Lower lobe of right lung (tissue), 2 donors: ENCODE measurements at regions not wholly inside any gene's neighbourhood (a gene's known extent, or its start where the extent isn't known, plus 50 kb on each side); places are given as distances from the start of the nearest gene placed in this dataset.

Experiments used
- ATAC-seq, 2 donors: fragments of 200-7000 bp; cut with Tn5 transposase; one replicate each; pipeline ENCODE4 v1.9.1; 2020 to 2022; ENCODE audit warnings: mild to moderate bottlenecking in 2 of 2, moderate library complexity in 2 of 2
- DNase-seq: peaks from one replicate; pipeline ENCODE4 v3.0.0-alpha.2; 2020
- H3K27ac ChIP-seq: fragments of 200-600 bp; one replicate; pipeline ENCODE4 v1.8.0; 2022
- H3K27me3 ChIP-seq: fragments of 200-600 bp; one replicate; pipeline ENCODE4 v1.8.0; 2022; ENCODE audit warnings: low read depth
- H3K36me3 ChIP-seq: fragments of 200-600 bp; one replicate; pipeline ENCODE4 v1.8.0; 2022; ENCODE audit warnings: mild to moderate bottlenecking
- H3K4me1 ChIP-seq: fragments of 200-600 bp; one replicate; pipeline ENCODE4 v1.8.0; 2022
- H3K4me3 ChIP-seq: fragments of 200-600 bp; one replicate; pipeline ENCODE4 v1.8.0; 2022; ENCODE audit warnings: mild to moderate bottlenecking
- H3K9me3 ChIP-seq: fragments of 200-600 bp; one replicate; pipeline ENCODE4 v1.8.0; 2022
- intact Hi-C: fragments of 100-400 bp; cut with DNase I; formaldehyde crosslinking; loops from one replicate; pipeline ENCODE4 v1.11.0; 2022
- TF ChIP-seq, protein P1 (sequence below): fragments of 200-600 bp; IDR thresholded peaks from one replicate; pipeline ENCODE4 v1.8.0; 2022; ENCODE audit warnings: antibody characterized with exemption, mild to moderate bottlenecking
- donor health status: DM: no; HTN: yes; CAD: no; lungs with severe emphysema.

DNA sequence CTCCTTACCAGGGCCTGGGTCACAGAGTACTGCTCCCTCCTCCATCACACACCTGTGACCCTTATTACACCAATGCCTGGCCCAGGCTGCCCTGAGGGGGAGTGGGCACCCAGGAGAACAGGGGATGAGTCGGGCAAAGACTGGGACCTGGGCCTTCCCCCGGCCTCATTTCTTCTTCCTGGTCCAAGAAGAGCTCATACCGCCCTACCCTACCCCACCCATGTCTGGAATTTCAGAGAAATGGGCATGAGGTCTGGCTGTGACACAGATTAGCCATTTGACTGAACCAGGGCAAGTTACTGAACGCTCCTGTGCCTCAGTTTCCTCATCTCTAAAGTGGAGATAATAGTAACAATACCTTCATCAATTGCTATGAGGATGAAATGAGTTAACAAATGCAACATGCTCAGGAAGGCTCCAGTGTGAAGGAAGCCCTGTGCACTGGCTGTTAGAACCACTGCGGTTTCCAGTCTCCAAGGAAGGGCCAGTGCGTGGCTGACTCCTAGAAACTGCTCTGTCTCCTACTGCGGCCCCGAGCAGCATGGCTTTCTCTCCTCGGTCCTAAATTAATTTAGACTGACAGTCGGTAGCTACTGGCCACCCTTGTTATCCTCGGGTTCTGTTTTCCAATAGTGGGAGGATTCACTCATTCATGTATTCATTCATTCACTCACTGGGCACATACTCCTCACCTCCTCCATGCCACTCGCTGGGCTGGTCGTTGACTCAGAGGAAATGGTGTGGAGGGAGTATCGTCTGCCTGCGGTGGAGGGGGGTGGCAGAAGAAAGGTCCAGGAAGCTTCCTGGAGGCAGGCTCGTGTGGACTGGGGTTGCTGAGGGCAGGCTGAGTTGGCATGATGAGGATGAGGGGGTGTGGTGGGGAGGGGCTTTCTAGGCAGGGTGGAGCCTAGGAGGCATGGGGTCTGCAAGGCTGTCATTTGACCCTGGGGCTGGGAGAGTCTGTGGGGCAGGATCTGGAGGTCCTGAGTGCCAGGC lies 175.6 kb downstream of the GLI2 start:
- Histone ChIP-seq H3K27ac (no peak overlapping the region), H3K9me3 (no peaks in the 10 kb centered on the region), H3K4me3 (no peak overlapping the region), H3K27me3 (no peaks in the 10 kb centered on the region), H3K36me3 (no peaks in the 10 kb centered on the region), H3K4me1 (peaks cover 38% of the 10 kb centered on the region)
- DNase-seq (peak; percentile 34), ATAC-seq (no peak)
- intact Hi-C loops: no loop called here
- TF ChIP-seq, protein P1, sequence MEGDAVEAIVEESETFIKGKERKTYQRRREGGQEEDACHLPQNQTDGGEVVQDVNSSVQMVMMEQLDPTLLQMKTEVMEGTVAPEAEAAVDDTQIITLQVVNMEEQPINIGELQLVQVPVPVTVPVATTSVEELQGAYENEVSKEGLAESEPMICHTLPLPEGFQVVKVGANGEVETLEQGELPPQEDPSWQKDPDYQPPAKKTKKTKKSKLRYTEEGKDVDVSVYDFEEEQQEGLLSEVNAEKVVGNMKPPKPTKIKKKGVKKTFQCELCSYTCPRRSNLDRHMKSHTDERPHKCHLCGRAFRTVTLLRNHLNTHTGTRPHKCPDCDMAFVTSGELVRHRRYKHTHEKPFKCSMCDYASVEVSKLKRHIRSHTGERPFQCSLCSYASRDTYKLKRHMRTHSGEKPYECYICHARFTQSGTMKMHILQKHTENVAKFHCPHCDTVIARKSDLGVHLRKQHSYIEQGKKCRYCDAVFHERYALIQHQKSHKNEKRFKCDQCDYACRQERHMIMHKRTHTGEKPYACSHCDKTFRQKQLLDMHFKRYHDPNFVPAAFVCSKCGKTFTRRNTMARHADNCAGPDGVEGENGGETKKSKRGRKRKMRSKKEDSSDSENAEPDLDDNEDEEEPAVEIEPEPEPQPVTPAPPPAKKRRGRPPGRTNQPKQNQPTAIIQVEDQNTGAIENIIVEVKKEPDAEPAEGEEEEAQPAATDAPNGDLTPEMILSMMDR: no peak

DNA sequence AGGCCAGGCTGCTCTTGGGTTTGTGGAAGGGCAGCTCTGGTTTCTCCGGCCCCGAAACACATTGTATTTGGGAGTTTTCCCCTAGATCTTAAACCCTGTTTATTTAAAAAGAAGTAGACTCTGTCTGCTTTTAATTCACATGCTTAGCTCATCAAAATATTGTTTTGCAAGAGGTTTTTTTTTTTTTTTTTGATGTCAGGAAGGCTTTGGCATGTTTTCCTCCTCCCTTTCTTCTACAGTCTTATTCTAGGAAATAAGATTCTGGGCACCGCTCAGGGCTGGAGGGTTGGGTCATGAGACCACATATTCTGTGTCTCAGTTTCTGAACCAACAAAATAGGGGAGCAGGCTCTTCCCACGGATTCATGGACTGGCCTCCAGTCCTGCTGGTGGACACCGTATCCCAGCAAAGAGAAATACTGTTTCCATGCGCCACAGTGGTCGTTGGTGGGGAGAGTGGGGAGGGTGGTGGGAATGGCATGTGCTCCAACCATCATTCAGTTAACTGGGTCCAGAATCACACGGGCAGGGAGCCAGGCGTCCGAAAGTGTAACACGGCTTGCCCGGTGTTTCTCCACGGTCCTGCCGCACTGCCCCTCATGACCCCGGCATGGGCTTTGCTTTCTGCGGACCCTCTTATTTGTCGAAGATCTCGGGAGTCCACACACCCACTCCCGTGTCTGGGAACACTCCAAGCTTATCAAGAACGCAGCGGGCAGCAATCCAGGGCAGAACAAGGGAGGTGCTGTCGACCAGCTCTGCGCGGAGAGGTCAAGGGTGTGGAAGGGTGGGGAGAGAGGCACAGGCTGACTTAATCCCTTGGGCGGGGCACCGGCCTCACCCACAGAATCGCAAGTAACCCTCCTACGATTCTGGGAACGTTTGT lies 176.7 kb downstream of the GLI2 start:
- DNase-seq: peak; percentile 82
- TF ChIP-seq, protein P1: no peak
- ATAC-seq: peak; percentile 62 to 81
- Histone ChIP-seq H3K36me3 (no peaks in the 10 kb centered on the region), H3K4me1 (peaks cover 41% of the 10 kb centered on the region), H3K27ac (peak overlapping the region; percentile 31), H3K27me3 (no peaks in the 10 kb centered on the region), H3K4me3 (no peak overlapping the region), H3K9me3 (no peaks in the 10 kb centered on the region)
- intact Hi-C loops: no loop called here

DNA sequence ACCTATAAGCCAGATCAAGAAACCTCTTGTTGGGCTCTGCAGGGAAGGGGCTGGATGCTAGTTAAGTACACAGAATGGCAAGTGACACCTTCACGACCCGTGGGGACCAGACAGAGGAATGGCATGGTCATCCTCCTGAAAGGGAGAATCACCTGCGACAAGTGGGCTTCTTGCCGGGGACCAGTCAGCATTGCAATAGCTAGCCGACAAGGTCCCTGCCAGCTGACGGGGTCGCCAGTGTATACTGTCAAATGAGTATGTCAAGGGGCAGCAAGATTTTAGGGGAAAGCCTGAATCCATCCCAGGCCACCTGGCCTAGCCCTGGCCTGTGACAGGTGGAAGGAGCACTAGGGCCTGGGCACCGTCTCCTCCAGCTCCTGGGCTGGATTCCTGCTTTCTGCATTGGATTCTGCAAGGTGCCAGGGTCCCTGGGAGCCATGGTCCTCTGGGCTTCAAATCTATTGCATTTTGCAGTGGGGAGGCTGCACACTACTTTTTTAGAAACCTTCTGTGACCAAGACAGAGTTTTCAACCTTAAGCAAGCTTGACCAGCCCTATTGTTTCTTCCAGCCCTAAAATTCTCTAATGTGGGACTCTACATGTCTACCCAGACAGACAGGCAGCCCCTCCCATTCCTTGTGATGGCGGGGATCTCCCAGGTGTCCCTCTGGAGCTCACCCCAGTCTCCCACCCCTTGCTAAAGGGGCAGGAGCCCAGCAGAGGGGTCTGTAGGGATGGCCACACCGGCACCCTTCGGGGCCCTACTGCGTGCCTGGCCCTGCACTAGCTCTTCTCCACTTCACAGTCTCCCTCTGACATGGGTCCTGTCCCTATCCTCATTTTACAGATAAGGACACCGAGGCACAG lies 178.5 kb downstream of the GLI2 start:
- Histone ChIP-seq H3K36me3 (no peaks in the 10 kb centered on the region), H3K4me3 (no peak overlapping the region), H3K27ac (no peak overlapping the region), H3K9me3 (no peaks in the 10 kb centered on the region), H3K4me1 (peaks cover 46% of the 10 kb centered on the region), H3K27me3 (peaks cover 1% of the 10 kb centered on the region)
- TF ChIP-seq, protein P1: no peak
- intact Hi-C loops: no loop called here
- ATAC-seq (no peak), DNase-seq (no peak)

DNA sequence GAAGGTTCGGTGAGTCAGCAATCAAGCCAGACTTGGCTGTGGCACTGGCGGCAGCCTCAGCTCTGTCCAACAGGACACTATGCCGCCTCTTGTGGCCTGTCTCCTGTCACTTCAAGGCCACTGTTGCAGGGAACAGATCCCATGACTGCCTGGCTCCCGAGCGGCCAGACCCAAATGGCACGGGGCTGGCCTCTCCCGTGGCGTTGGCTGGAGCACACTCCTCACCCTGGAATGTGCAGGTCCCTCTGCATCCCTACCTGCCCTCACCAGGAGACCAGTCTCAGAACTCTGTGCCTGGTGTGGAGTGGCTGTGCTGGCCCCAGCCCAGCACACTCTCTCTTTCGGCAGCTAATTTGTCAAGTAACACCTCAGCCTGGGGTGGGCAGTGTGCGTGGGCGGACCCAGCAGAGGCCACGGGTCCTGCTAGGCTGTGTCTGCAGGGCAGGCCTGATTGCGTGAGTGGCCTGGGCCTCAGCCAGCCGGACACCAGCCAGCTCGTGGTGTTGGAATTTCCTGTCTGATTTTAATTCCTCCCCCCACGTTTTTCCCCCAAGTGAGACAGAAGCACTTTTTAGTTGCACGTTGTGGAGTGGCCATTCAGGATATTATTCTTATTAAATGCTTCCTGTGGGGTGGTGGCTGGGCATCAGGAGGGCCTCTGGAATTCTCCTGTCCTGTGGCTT lies 179.3 kb downstream of the GLI2 start:
- no peaks in the 10 kb centered on the region for H3K9me3 ChIP-seq
- H3K4me1 ChIP-seq: peaks cover 46% of the 10 kb centered on the region
- peak; percentile 77 for DNase-seq
- H3K27ac ChIP-seq: no peak overlapping the region
- peak; percentile 70 to 80 for ATAC-seq
- intact Hi-C loops: no loop called here
- H3K36me3 ChIP-seq: no peaks in the 10 kb centered on the region
- H3K27me3 ChIP-seq: peaks cover 6% of the 10 kb centered on the region
- TF ChIP-seq, protein P1: no peak
- no peak overlapping the region for H3K4me3 ChIP-seq
